ENCODE measurements at regions not wholly inside any gene's neighbourhood (a gene's known extent, or its start where the extent isn't known, plus 50 kb on each side); places are given as distances from the start of the nearest gene placed in this dataset.

- DNase-seq (ENCODE audit: low read depth, low spot score) (no peak), ATAC-seq (no peak)
- Histone ChIP-seq H4K20me1 (ENCODE audit: insufficient read depth) (no peaks in the 10 kb centered on the region), H3K9me3 (ENCODE audit: control insufficient read depth in 1 of 2, insufficient read depth in 1 of 2, low read depth in 1 of 2, low read length in 2 of 2) (no peaks in the 10 kb centered on the region), H3K4me2 (ENCODE audit: low read length) (no peak overlapping the region), H3K27me3 (ENCODE audit: insufficient read depth, low read length) (peaks cover 73% of the 10 kb centered on the region), H3K27ac (ENCODE audit: low read depth, low read length) (no peak overlapping the region), H3K9me2 (ENCODE audit: insufficient read depth) (no peaks in the 10 kb centered on the region), H3K79me2 (ENCODE audit: insufficient read depth, low read length) (no peaks in the 10 kb centered on the region), H3K9ac (ENCODE audit: low read length) (no peak overlapping the region), H3K4me1 (ENCODE audit: control insufficient read depth in 1 of 2, insufficient read depth in 2 of 2, low read length in 2 of 2) (no peaks in the 10 kb centered on the region), H3K4me3 (replicated peaks in 1 of 2; ENCODE audit: low read depth in 1 of 2, low read length in 2 of 2) (no peak overlapping the region), H2AFZ (ENCODE audit: low read depth, low read length, poor library complexity, severe bottlenecking) (no peak overlapping the region), H3K36me3 (ENCODE audit: control insufficient read depth in 1 of 2, insufficient read depth in 2 of 2, low read length in 2 of 2) (no peaks in the 10 kb centered on the region)
- TF ChIP-seq EZH2phosphoT487 (IDR thresholded peaks at IDR 0.05; ENCODE audit: borderline replicate concordance), result no peak
- no peak for TF ChIP-seq ATF3 (IDR thresholded peaks at IDR 0.05)
- no peak for TF ChIP-seq EGR1 (IDR thresholded peaks at IDR 0.05; ENCODE audit: low read depth)
- no peak for TF ChIP-seq SIN3A (IDR thresholded peaks at IDR 0.05; ENCODE audit: low read depth)
- no peak for TF ChIP-seq FOSL1 (IDR thresholded peaks at IDR 0.05; ENCODE audit: low read depth)
- TF ChIP-seq REST (IDR thresholded peaks at IDR 0.05; ENCODE audit: low read depth), result no peak
- TF ChIP-seq ZBTB33 (IDR thresholded peaks at IDR 0.05; ENCODE audit: extremely low read depth, insufficient replicate concordance, low read length), result no peak
- no peak for TF ChIP-seq CTCF (IDR thresholded peaks at IDR 0.05 in 2 of 3, conservative IDR thresholded peaks at IDR 0.05 in 1 of 3; ENCODE audit: borderline replicate concordance in 1 of 3, insufficient read depth in 1 of 3, low read depth in 2 of 3, low read length in 2 of 3)
- no peak for TF ChIP-seq POLR2A (IDR thresholded peaks at IDR 0.05; ENCODE audit: borderline replicate concordance, extremely low read depth, insufficient read depth, insufficient read length)
- TF ChIP-seq MAX (IDR thresholded peaks at IDR 0.05), result no peak
- no peak for TF ChIP-seq SP1 (IDR thresholded peaks at IDR 0.05; ENCODE audit: low read depth)
- TF ChIP-seq YY1 (IDR thresholded peaks at IDR 0.05; ENCODE audit: extremely low read depth, insufficient replicate concordance, low read depth, low read length), result no peak
- no peak for TF ChIP-seq SRF (IDR thresholded peaks at IDR 0.05; ENCODE audit: low read depth)
- TF ChIP-seq EZH2 (IDR thresholded peaks at IDR 0.05), result no peak
- TF ChIP-seq POLR2AphosphoS5 (IDR thresholded peaks at IDR 0.05; ENCODE audit: low read depth, low read length), result no peak
- TF ChIP-seq ZFX (IDR thresholded peaks at IDR 0.05), result no peak
- no peak for TF ChIP-seq RAD21 (IDR thresholded peaks at IDR 0.05; ENCODE audit: low read depth)
- intact Hi-C loops (cut with micrococcal nuclease), result no loop called here
- RAD21 ChIA-PET (ENCODE audit: low non-redundant PET in 1 of 2, low total read pairs in 2 of 2, uncharacterized antibody in 2 of 2, unreplicated experiment in 2 of 2), result no interaction called here
- BruUV-seq (replicated peaks), result no TSS peak
- CTCF ChIA-PET, result interaction anchor here (0.7 kb wide), 1 partner anchor 150 kb away, joined by 3 read pairs; no protein-coding TSS in a partner anchor
- POLR2A ChIA-PET, result no interaction called here
Measured at GRCh38 chr10:128417826-128418225, 291.6 kb upstream of the MKI67 start.
